ENCODE measurements at regions not wholly inside any gene's neighbourhood (a gene's known extent, or its start where the extent isn't known, plus 50 kb on each side); places are given as distances from the start of the nearest gene placed in this dataset.

- TF ChIP-seq ZC3H11A (IDR thresholded peaks at IDR 0.05) (no peak), ESRRA (IDR thresholded peaks at IDR 0.05; ENCODE audit: borderline replicate concordance, low read length) (no peak), PBX3 (IDR thresholded peaks at IDR 0.05) (no peak), MAX (IDR thresholded peaks at IDR 0.05) (no peak)
These were observed 89.3 kb upstream of the SLC22A23 start for GRCh38 chr6:3546121-3546520.
